Activated gamma-delta T cell treated with anti-CD3 and anti-CD28 coated beads, Interleukin-2, amount 50 U/mL, for 16 hours (primary cell): ENCODE measurements at regions not wholly inside any gene's neighbourhood (a gene's known extent, or its start where the extent isn't known, plus 50 kb on each side); places are given as distances from the start of the nearest gene placed in this dataset.

Source experiments
- DNase-seq: peaks from one replicate; pipeline ENCODE4 v3.0.0-alpha.2; 2020; ENCODE audit warnings: low read depth

- DNase-seq = no peak
Measured at GRCh38 chr4:188552741-188553275, 413.6 kb downstream of the TRIML1 start.

GRCh38 chr4:188554413-188554812 lies 415.2 kb downstream of the TRIML1 start:
- no peak for DNase-seq

GRCh38 chr4:188573104-188573503 lies 433.9 kb downstream of the TRIML1 start:
- no peak for DNase-seq

- no peak for DNase-seq
Measured at GRCh38 chr4:188578657-188579056, 439.4 kb downstream of the TRIML1 start.

- no peak for DNase-seq
Measured at GRCh38 chr4:188596021-188596420, 456.8 kb downstream of the TRIML1 start.

GRCh38 chr4:188603646-188604045 lies 464.4 kb downstream of the TRIML1 start:
- DNase-seq = no peak

GRCh38 chr4:188606635-188607034 lies 467.4 kb downstream of the TRIML1 start:
- DNase-seq = no peak

- DNase-seq = no peak
Measured at GRCh38 chr4:188611143-188611542, 471.9 kb downstream of the TRIML1 start.

GRCh38 chr4:188612659-188613058 lies 473.4 kb downstream of the TRIML1 start:
- DNase-seq = no peak

- DNase-seq = no peak
Measured at GRCh38 chr4:188613976-188614375, 474.7 kb downstream of the TRIML1 start.

- no peak for DNase-seq
Measured at GRCh38 chr4:188619456-188620149, 480.4 kb downstream of the TRIML1 start.

- DNase-seq = no peak
Measured at GRCh38 chr4:188620608-188621007, 481.4 kb downstream of the TRIML1 start.

GRCh38 chr4:188623314-188623854 lies 484.1 kb downstream of the TRIML1 start:
- DNase-seq = no peak

- no peak for DNase-seq
Measured at GRCh38 chr4:188624370-188624769, 485.1 kb downstream of the TRIML1 start.

GRCh38 chr4:188627892-188628291 lies 488.7 kb downstream of the TRIML1 start:
- no peak for DNase-seq

GRCh38 chr4:188639479-188640100 lies 500.3 kb downstream of the TRIML1 start:
- no peak for DNase-seq

- no peak for DNase-seq
Measured at GRCh38 chr4:188647820-188648370, 508.7 kb downstream of the TRIML1 start.

GRCh38 chr4:188649635-188650034 lies 510.4 kb downstream of the TRIML1 start:
- DNase-seq = no peak

GRCh38 chr4:188650516-188650915 lies 511.3 kb downstream of the TRIML1 start:
- DNase-seq = no peak

- DNase-seq = no peak
Measured at GRCh38 chr4:188657365-188657764, 518.1 kb downstream of the TRIML1 start.

- no peak for DNase-seq
Measured at GRCh38 chr4:188658958-188659522, 519.8 kb downstream of the TRIML1 start.

GRCh38 chr4:188660796-188661195 lies 521.6 kb downstream of the TRIML1 start:
- no peak for DNase-seq

GRCh38 chr4:188661502-188661901 lies 522.3 kb downstream of the TRIML1 start:
- no peak for DNase-seq
